GM12801 (cell line): ENCODE measurements at regions not wholly inside any gene's neighbourhood (a gene's known extent, or its start where the extent isn't known, plus 50 kb on each side); places are given as distances from the start of the nearest gene placed in this dataset.

ENCODE experiments used
- TF ChIP-seq, protein P1 (sequence below): IDR thresholded peaks from one replicate; pipeline ENCODE4 v1.5.1; 2011; ENCODE audit warnings: control low read depth; ENCODE audit not compliant: insufficient read length; ENCODE audit errors: extremely low read depth

DNA sequence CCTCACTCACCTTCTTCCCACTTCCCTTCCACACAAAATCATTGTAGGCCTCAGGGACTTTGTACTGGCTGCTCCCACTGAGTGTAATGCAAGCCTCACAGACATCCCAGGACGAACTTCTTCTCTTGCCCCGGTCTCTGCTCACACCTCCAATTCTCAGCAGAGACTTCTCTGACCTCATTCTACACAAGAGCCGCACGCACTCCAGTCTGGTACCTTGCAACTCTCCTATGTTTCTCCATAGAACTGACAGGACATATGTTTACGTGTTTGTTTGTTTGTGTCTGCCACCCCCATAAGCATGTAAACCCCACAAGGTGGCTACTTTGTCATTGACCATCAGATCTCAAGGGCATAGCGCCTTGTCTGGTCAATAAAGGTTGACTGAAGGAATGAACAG lies 350.8 kb downstream of the AJAP1 start:
- TF ChIP-seq, protein P1, sequence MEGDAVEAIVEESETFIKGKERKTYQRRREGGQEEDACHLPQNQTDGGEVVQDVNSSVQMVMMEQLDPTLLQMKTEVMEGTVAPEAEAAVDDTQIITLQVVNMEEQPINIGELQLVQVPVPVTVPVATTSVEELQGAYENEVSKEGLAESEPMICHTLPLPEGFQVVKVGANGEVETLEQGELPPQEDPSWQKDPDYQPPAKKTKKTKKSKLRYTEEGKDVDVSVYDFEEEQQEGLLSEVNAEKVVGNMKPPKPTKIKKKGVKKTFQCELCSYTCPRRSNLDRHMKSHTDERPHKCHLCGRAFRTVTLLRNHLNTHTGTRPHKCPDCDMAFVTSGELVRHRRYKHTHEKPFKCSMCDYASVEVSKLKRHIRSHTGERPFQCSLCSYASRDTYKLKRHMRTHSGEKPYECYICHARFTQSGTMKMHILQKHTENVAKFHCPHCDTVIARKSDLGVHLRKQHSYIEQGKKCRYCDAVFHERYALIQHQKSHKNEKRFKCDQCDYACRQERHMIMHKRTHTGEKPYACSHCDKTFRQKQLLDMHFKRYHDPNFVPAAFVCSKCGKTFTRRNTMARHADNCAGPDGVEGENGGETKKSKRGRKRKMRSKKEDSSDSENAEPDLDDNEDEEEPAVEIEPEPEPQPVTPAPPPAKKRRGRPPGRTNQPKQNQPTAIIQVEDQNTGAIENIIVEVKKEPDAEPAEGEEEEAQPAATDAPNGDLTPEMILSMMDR = no peak

- TF ChIP-seq, protein P1 = no peak
Measured at GRCh38 chr1:5002676-5003075, 348.3 kb downstream of the AJAP1 start.

DNA sequence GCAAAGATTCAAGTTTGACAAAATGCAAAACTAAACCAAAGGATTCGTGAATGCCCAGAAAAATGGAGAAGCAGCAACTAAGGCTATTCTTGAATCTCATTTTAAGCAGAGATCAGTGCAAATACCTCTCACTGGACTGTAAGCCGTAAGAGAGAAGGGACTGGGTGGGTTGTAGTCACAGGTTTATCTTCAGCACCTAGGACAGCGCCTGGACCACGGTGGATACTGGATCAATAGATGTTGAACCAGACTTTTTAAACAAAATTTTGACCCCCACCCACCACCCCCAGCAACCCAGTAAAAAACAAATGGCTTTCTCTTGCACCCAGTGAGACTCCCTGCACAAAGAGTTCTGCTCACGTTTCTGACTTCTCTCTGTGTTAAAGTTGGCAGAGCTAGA lies 347.1 kb downstream of the AJAP1 start:
- TF ChIP-seq, protein P1 = no peak

DNA sequence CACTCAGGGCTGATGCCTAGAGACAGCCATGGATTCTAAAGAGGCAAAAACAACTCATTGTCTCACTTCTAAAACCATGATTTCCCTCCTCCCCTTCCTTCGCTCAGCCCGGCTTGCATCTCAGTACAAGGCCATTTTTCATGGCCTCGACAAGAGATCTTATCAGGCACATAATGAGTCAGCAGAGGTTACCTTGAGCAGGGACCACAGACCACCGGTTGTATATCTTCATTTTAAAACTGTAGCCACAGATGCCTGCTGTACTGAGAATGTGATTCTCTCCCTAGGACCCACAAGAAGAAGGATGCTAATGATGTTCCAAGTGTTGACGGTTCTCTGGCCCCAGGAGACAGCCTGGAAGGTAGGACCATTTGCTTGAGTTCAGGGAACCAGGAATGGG lies 331.9 kb downstream of the AJAP1 start:
- TF ChIP-seq, protein P1 = no peak

DNA sequence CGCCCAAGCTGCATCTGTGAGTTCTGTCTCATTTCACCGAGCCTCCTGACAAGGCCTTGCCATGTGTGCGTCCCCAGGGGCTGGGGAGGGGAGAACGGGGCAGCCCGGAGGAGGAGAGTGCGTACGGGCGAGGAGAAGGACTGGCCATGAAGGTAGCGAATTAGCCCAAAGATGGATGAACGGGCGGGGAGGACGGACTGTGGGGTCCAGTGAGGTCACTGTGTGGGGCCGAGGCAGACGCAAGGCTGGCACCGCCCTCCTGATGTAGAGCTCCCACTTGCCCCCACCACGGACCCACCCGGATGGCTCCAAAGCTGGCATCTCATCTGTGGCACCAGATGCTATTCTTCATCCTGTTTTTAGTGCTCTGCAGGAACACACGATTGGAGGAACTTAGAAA lies 330.4 kb downstream of the AJAP1 start:
- TF ChIP-seq, protein P1 = no peak

GRCh38 chr1:4980211-4980610 lies 325.8 kb downstream of the AJAP1 start:
- TF ChIP-seq, protein P1 = no peak

- TF ChIP-seq, protein P1 = no peak
Measured at GRCh38 chr1:4978660-4979390, 324.4 kb downstream of the AJAP1 start.
